H54 (cell line): ENCODE measurements at regions not wholly inside any gene's neighbourhood (a gene's known extent, or its start where the extent isn't known, plus 50 kb on each side); places are given as distances from the start of the nearest gene placed in this dataset.

Source experiments
- DNase-seq: peaks from one replicate; pipeline ENCODE4 v3.0.0; 2011; ENCODE audit warnings: low spot score, mixed read lengths; ENCODE audit not compliant: insufficient read length
- FAIRE-seq: peaks from 3 replicates; lab custom pipeline; 2011; peaks lifted over from hg19 to GRCh38; lab: Jason Lieb, UNC
- POLR2A ChIP-seq: IDR thresholded peaks from 2 replicates; pipeline ENCODE4 v1.6.1; 2011; ENCODE audit warnings: low read depth, mild to moderate bottlenecking, low read length

DNA sequence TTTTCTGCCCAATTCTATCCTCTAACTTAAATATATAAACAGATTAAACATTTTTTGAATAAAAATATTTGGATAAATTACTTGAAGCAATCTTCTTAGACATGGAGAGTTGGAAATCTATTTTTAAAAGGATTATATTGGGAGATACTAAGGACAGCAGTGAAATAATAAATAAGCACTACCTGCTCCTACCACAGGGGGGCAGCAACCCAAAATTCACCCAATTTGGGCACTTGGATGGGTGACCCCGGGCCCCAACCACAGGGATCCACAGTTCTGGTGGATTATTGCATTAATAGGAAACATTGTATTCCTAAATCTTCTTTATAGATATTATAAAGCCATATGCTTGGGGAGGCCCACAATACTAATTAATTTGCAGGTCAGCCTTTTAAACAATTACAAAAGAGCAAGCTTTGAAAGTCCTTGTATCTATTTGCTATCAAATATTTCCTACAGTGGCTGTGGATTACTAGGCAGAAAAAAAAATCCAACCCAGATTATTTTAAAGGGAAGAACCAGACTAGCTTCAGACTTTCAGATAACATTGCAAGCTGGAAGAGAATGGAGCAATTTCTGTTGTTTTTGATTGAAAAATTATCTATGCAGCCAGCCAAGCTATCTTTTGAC lies 66.4 kb upstream of the PDE10A start:
- FAIRE-seq (no peak), DNase-seq (peak; percentile 20)
- no peak for TF ChIP-seq POLR2A

DNA sequence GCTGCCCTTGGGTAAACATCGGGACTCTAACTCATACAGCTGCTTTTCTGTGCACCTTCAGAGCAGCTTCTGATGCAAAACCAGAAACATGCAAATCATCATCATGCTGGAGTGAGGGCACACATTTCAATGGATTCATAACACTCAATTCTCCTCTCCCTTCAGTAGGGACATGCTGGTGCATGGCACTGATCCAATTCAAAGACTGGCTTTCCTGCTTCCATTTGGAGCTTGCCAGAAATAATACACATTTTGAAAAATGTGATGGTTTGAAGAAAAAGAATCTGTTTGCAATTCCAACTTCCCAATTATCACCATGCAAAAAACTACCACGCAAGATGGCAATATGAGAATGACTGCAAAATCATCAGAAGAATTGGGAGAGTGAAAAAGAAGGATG lies 65.2 kb upstream of the PDE10A start:
- no peak for DNase-seq
- no peak for TF ChIP-seq POLR2A
- no peak for FAIRE-seq

DNA sequence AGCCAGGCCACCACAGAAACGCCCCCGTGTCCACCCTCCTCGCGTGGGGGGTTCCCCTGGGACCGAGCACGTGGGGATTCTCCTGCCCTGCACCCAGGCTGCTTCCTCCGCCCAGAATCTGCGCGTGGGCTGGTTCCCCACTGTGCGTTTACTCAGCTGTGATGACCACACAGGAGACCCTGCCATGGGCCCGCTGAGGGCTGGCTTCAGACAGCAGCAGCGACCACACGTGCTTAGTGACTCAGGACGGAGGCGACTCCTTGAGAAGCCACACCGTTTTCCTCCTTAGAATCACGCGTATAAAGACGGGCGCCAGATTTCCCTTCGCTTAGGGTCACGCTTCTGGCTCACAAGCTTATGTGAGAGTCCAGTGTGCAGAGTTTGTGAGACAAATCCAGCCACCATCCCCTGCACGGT lies 63.9 kb upstream of the PDE10A start:
- no peak for TF ChIP-seq POLR2A
- FAIRE-seq (no peak), DNase-seq (no peak)

- TF ChIP-seq POLR2A: no peak
- no peak for FAIRE-seq
- DNase-seq: no peak
Observed at GRCh38 chr6:165726290-165726875, 63.3 kb upstream of the PDE10A start.

- no peak for TF ChIP-seq POLR2A
- no peak for DNase-seq
- FAIRE-seq: no peak
Observed at GRCh38 chr6:165725201-165725600, 62.2 kb upstream of the PDE10A start.

- DNase-seq (no peak), FAIRE-seq (no peak)
- TF ChIP-seq POLR2A: no peak
Observed at GRCh38 chr6:165723326-165723725, 60.3 kb upstream of the PDE10A start.

DNA sequence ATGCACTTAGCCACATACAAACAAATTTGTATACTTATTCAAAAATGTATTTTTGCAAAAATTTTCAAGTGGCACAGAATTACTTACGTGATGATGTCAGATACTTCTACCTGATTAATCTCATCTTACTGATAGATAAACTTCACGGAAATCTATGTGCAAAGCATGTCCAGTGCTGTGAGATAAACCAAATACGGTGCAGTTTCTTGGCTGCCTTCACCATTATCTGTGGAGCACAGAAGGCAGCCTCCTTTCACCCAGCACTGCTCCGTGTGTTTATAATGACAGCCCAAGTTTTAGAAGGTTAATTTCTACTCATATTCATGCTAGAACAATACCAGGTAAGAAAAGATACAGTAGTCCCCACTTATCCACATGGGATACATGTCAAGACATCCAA lies 59.0 kb upstream of the PDE10A start:
- DNase-seq (no peak), FAIRE-seq (no peak)
- TF ChIP-seq POLR2A: no peak

DNA sequence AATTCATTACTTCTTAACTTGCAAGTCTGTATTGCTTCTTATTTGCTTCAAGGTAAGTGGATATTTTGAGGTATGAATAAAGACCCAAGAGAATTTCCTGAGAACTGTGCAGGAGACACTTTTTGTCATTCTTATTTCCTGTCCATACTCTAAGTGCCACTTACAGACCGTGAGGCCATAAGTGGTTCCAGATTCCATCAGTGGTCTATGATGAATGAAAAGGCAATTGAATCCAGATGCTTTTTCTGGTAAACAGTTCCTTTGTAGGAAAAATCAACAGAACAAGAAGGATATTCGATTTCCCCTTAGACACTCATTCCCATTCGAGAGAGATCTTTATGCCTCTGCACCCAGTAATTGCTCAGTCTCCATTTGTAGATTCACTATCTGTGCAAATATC lies 58.3 kb upstream of the PDE10A start:
- no peak for TF ChIP-seq POLR2A
- FAIRE-seq (no peak), DNase-seq (no peak)

- no peak for TF ChIP-seq POLR2A
- no peak for DNase-seq
- FAIRE-seq: no peak
Observed at GRCh38 chr6:165718491-165718891, 55.5 kb upstream of the PDE10A start.

- DNase-seq (no peak), FAIRE-seq (no peak)
- TF ChIP-seq POLR2A: no peak
Observed at GRCh38 chr6:165717732-165718465, 54.9 kb upstream of the PDE10A start.

DNA sequence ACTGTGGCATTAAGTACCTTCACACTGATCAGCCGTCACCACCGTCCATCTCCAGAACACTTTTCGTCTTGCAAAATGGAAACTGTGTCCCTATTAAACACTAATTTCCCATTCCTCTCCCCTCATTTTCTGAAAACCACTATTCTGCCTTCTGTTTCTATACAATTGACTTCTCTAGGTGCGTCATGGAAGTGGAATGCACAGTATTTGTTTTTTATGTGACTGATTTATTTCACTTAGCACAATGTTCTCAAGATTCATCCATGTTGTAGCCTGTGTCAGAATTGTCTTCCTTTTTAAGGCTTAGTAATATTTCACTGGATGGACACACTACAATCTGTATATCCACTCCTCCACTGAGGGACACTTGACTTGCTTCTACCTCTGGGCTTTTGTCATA lies 53.8 kb upstream of the PDE10A start:
- TF ChIP-seq POLR2A: no peak
- FAIRE-seq (no peak), DNase-seq (no peak)

GRCh38 chr6:165715428-165715827 lies 52.4 kb upstream of the PDE10A start:
- no peak for TF ChIP-seq POLR2A
- DNase-seq (no peak), FAIRE-seq (no peak)

DNA sequence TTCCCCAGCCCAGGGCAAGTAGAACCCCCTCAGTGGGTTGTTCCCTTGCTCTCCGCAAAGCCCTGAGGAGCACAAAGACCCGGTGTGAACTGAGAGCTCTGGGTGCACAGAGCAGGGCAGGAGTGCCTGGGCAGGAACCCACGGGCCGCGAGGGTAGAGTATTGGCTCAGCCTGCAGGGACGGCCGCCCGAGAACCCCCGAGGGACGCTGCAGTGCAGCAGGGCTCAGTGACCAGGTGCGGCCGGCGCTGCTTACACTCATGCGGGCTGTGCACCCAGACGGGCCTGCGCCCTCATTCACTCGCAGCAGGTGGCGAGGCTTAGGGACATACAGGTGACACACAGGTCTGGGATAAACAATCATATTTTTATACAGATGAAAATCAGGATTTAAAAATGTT lies 51.9 kb upstream of the PDE10A start:
- FAIRE-seq (no peak), DNase-seq (no peak)
- no peak for TF ChIP-seq POLR2A

GRCh38 chr6:165713845-165714466 lies 50.9 kb upstream of the PDE10A start:
- TF ChIP-seq POLR2A: no peak
- DNase-seq: no peak
- no peak for FAIRE-seq
